HG02840 (cell line): ENCODE measurements at regions not wholly inside any gene's neighbourhood (a gene's known extent, or its start where the extent isn't known, plus 50 kb on each side); places are given as distances from the start of the nearest gene placed in this dataset.

Experiments used
- ATAC-seq: cut with Tn5 transposase; IDR thresholded peaks from one replicate; pipeline ENCODE4 v1.9.1; 2021; ENCODE audit warnings: mild to moderate bottlenecking, moderate library complexity, moderate number of reproducible peaks; ENCODE audit not compliant: unreplicated experiment, low FRiP score

DNA sequence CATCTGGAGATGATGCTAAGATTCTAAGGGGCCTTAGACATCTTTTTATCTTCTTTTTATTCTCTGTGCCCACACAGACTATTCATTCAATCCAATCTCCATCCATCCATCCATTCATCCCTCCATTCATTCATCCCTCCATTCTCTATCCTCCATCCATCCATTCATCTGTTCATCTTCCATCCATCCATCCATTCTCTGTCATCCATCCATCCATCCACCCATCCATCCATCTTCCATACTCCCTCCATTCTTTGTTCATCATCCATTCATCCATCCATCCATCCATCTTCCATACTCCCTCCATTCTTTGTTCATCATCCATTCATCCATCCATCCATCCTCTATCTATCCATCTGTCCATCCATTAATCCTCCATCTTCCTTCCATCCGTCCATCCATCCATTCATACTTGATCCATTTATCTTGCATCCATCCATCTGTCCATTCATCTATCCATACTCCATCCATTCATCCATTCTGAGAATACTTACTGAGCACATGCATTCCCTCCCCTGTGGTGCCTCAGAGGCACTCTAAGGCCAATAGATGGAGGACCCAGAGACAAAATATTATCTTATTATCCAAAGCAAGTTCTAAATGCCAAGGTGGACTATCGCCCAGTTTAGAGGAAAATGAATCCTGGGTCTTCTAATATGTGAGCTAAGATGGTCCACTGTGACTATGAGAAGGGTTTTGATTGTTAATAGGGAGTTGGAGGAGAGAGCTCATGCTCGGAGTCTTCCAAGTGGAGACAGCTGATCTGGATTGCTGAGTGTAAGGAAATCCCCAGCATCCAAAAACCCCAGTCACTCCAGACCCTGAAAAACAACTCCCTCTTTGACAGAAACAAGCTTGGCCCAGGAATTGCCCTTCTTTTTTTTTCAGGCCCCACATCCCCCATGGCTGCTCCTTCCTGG is 152.6 kb upstream of the MYCN start:
- ATAC-seq = no peak

GRCh38 chr2:15788455-15788829 is 151.9 kb upstream of the MYCN start:
- no peak for ATAC-seq

DNA sequence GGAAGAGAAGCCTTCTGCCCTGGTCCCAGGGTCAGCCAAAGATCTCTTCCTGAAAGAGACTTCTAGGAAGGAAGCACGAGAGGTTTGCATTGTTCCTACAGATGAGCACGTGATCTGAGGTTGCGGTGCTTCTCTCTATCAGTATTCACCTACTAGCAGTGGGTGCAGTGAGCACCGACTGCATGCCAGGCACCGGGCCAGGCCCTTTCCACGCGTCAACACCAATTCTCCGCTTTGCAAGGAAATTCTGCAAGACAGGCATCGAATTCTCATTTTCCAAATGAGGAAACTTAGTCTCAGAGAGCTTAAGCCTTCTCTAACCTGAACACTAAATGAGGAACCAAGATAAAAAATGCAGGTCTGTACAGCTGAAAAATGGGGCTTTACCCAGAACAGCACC is 151.5 kb upstream of the MYCN start:
- ATAC-seq = no peak

DNA sequence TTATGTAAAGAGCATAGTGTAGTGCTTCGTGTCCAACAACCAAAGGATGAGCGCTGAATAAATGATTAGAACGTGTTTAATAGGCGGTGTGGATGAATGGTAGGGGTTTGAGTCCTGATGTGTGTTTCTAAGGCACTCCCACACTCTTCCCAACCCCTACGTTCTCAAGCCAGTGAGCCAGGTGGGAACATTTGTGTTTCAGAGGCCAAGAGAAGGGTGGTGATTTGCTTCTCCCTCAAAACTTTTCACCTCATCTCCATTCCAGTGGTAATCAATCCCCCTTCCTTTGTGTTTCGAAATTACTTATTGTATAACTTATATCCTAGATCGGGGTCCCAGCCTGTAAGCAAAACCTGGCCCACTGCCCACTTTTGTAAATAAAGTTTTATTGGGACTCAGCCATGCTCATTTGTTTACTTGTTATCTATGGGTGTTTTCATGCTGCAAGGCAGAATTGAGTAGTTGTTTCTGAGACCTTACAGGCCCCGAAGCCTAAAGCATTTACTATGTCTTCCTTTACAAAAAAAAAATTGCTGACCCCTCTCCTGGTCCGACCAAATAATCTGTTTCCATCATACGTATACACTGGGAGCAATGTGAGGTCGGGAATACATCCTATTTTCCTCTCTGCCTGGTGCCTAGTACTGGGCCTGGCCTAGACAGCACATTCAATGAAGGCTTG is 150.8 kb upstream of the MYCN start:
- ATAC-seq = no peak

DNA sequence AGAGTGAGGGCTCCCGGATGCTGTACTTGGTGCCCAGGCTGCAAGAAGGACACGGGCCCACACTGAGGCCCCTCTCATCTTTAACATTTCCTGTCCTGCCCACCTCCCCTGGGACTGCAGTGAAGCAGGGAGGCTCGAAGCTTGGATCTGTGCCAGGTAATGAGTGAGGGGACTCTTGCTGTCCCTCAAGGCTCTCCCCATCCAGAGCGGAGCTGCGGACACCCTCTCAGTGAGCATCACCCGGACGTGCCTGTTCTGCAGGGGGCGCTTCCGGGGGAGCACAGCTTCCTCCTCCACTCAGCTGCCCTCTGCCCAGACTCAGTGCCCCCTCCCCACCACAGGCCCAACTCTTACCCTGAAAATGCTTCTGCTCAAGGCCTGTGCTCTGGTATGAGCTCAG is 150.0 kb upstream of the MYCN start:
- no peak for ATAC-seq

- ATAC-seq = no peak
These were observed 149.5 kb upstream of the MYCN start for GRCh38 chr2:15790838-15791237.

GRCh38 chr2:15791294-15791693 is 149.1 kb upstream of the MYCN start:
- no peak for ATAC-seq

GRCh38 chr2:15792331-15792730 is 148.0 kb upstream of the MYCN start:
- no peak for ATAC-seq

DNA sequence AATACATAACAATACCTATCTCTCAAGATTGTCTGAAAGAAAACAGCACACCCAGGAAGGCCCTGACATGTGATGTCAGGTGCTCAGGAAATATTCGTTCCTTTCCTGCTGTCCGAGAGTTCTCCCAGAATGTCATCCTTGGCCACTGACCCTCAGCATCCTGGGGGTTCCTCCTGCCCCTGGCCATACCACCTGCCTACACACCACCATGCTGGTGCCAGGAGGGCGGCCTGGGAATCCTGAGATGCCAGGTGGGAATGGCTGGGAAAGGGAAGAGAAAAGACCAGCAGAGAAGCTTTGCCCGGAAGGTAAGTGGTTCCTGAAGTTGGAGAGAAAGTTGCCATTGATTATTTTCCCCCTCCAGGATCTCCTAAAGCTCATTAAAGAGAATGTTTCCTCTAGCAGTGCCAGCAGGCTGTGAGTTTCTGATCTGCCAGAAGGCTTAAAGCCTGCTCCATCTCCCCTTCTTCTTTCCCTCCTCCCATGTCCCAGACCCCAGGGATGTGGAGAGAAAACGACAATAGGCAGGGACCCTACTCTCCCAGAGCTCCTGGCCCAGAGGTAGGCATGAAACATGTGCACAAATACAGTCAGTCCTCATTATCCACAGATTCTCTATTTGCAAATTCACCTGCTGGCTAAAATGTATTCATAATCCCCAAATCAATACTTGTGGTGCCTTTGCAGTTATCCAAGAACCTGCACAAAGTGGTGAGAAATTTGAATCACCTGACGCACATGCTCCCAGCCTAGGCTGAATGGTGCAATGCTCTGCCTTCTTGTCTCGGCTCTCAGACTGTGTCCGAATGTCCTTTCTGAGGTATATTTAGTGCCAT is 147.1 kb upstream of the MYCN start:
- no peak for ATAC-seq

GRCh38 chr2:15793978-15794377 is 146.4 kb upstream of the MYCN start:
- ATAC-seq = no peak

GRCh38 chr2:15794608-15795134 is 145.7 kb upstream of the MYCN start:
- no peak for ATAC-seq

- no peak for ATAC-seq
These were observed 144.9 kb upstream of the MYCN start for GRCh38 chr2:15795426-15795825.

- no peak for ATAC-seq
These were observed 144.0 kb upstream of the MYCN start for GRCh38 chr2:15796167-15796942.

GRCh38 chr2:15797231-15797938 is 143.0 kb upstream of the MYCN start:
- ATAC-seq = no peak

- no peak for ATAC-seq
These were observed 142.4 kb upstream of the MYCN start for GRCh38 chr2:15797939-15798281.

- no peak for ATAC-seq
These were observed 141.5 kb upstream of the MYCN start for GRCh38 chr2:15798701-15799431.

GRCh38 chr2:15799432-15799827 is 140.9 kb upstream of the MYCN start:
- ATAC-seq = no peak

DNA sequence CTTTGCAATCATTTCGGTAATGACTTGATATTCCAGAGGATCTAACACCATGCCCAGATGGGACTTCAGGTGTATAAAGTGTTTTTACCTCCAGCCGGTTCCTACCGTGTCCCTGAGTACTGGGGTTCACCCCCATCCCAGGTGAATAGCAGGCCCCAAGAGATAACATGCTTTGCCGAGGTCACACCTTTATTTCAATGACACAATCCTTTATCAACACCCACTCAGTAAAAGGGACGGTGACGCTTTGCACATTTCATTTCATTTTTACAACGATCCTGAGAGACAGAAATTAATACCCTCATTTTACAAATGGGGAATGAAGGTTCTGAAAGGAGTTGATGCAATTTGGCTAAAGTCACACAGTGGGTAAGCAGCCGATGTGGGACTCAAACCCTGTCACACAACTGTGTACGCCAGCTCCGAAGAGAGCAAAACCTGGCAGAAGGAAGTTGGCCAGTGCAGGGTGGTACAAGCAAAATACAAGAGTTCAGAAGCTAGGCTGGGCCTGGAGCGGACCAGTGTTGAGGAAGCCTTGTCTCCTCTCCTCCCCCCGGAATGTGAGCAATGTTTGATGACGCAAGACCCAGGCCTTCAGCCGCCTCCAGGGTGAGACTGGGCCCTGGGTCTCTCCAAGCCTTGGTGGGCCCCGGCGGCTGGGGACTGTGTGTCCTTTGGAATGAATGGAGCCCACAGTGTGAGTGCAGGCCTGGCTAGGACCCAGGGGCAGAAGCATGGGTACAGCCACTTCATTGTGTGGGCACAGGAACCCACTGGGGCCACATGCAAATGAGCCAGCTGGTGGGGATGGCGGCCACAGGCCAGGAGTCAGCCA is 139.6 kb upstream of the MYCN start:
- no peak for ATAC-seq
